Effector memory CD8-positive, alpha-beta T cell (primary cell): ENCODE measurements at regions not wholly inside any gene's neighbourhood (a gene's known extent, or its start where the extent isn't known, plus 50 kb on each side); places are given as distances from the start of the nearest gene placed in this dataset.
"Not testable (repeated sequence)": the region's sequence is repeated elsewhere in the genome, so short reads cannot be mapped to it uniquely, and the experiment has no call there.

Source experiments
- ATAC-seq: fragments of 150-1000 bp; cut with Tn5 transposase; replicated peaks from 2 replicates; pipeline ENCODE4 v1.10.0; 2021; ENCODE audit warnings: mild to moderate bottlenecking, moderate library complexity
- DNase-seq, 3 experiments: peaks; one replicate each; pipeline ENCODE4 v3.0.0; 2021
- H3K27ac Mint-ChIP-seq, 2 donors: one replicate each; pipeline ENCODE4 v1.8.0; 2022; ENCODE audit warnings: mild to moderate bottlenecking in 2 of 2, mixed read lengths in 2 of 2, moderate library complexity in 2 of 2
- H3K27me3 Mint-ChIP-seq, 2 donors: one replicate each; pipeline ENCODE4 v1.8.0; 2022; ENCODE audit warnings: mixed read lengths in 2 of 2
- H3K36me3 Mint-ChIP-seq: one replicate; pipeline ENCODE4 v1.8.0; 2022; ENCODE audit warnings: mild to moderate bottlenecking, moderate library complexity, mixed read lengths; ENCODE audit not compliant: insufficient read depth
- H3K4me1 Mint-ChIP-seq, 2 donors: one replicate each; pipeline ENCODE4 v1.8.0; 2022; ENCODE audit warnings: low read depth in 2 of 2, mixed read lengths in 2 of 2
- H3K4me3 Mint-ChIP-seq, 2 donors: one replicate each; pipeline ENCODE4 v1.8.0; 2022; ENCODE audit warnings: mild to moderate bottlenecking in 2 of 2, mixed read lengths in 2 of 2, moderate library complexity in 2 of 2
- H3K9me3 Mint-ChIP-seq, 2 donors: one replicate each; pipeline ENCODE4 v1.8.0; 2022; ENCODE audit warnings: mixed read lengths in 2 of 2

- Mint-ChIP-seq H3K36me3 (no peaks in the 10 kb centered on the region), H3K4me3 (no peak overlapping the region), H3K27ac (no peak overlapping the region), H3K4me1 (no peaks in the 10 kb centered on the region), H3K9me3 (peaks cover 4 to 20% of the 10 kb centered on the region in 2 donors), H3K27me3 (no peaks in the 10 kb centered on the region)
- DNase-seq = no peak
- no peak for ATAC-seq
These were observed 120.6 kb downstream of the SLITRK1 start for GRCh38 chr13:83761631-83762030.

- not testable (repeated sequence) for ATAC-seq, H3K27ac Mint-ChIP-seq, H3K36me3 Mint-ChIP-seq, H3K4me3 Mint-ChIP-seq, DNase-seq, H3K27me3 Mint-ChIP-seq, H3K4me1 Mint-ChIP-seq
- peaks cover 8 to 33% of the 10 kb centered on the region in 2 donors for H3K9me3 Mint-ChIP-seq
These were observed 127.1 kb downstream of the SLITRK1 start for GRCh38 chr13:83755210-83755609.

GRCh38 chr13:83753912-83754624, 128.2 kb downstream of the SLITRK1 start:
- H3K9me3 Mint-ChIP-seq = peaks cover 6 to 22% of the 10 kb centered on the region in 2 donors
- DNase-seq (no peak), ATAC-seq (no peak)
- no peaks in the 10 kb centered on the region for H3K36me3 Mint-ChIP-seq
- no peak overlapping the region for H3K27ac Mint-ChIP-seq
- no peaks in the 10 kb centered on the region for H3K4me1 Mint-ChIP-seq
- H3K4me3 Mint-ChIP-seq = no peak overlapping the region
- H3K27me3 Mint-ChIP-seq = no peaks in the 10 kb centered on the region

- no peaks in the 10 kb centered on the region for H3K4me1 Mint-ChIP-seq
- no peak overlapping the region for H3K4me3 Mint-ChIP-seq
- DNase-seq = no peak
- H3K27me3 Mint-ChIP-seq = no peaks in the 10 kb centered on the region
- no peaks in the 10 kb centered on the region for H3K36me3 Mint-ChIP-seq
- H3K9me3 Mint-ChIP-seq = peaks cover 9 to 18% of the 10 kb centered on the region in 2 donors
- H3K27ac Mint-ChIP-seq = no peak overlapping the region
- ATAC-seq = no peak
These were observed 130.1 kb downstream of the SLITRK1 start for GRCh38 chr13:83752141-83752540.

GRCh38 chr13:83740622-83741021, 141.7 kb downstream of the SLITRK1 start:
- Mint-ChIP-seq H3K9me3 (peaks cover 0 to 2% of the 10 kb centered on the region in 2 donors), H3K4me3 (no peak overlapping the region), H3K36me3 (no peaks in the 10 kb centered on the region), H3K27me3 (no peaks in the 10 kb centered on the region), H3K4me1 (no peaks in the 10 kb centered on the region), H3K27ac (no peak overlapping the region)
- no peak for DNase-seq
- ATAC-seq = no peak

GRCh38 chr13:83738407-83738806, 143.9 kb downstream of the SLITRK1 start:
- no peaks in the 10 kb centered on the region for H3K36me3 Mint-ChIP-seq
- no peak for ATAC-seq

GRCh38 chr13:83733293-83733692, 149.0 kb downstream of the SLITRK1 start:
- peaks cover 0 to 1% of the 10 kb centered on the region in 2 donors for H3K9me3 Mint-ChIP-seq
- H3K36me3 Mint-ChIP-seq = no peaks in the 10 kb centered on the region
- no peak overlapping the region for H3K4me3 Mint-ChIP-seq
- H3K4me1 Mint-ChIP-seq = no peaks in the 10 kb centered on the region
- H3K27me3 Mint-ChIP-seq = no peaks in the 10 kb centered on the region
- H3K27ac Mint-ChIP-seq = no peak overlapping the region
- DNase-seq = no peak
- ATAC-seq = no peak

More at GRCh38 chr13:83738407-83738806, 143.9 kb downstream of the SLITRK1 start:
- DNase-seq = no peak
- H3K27ac Mint-ChIP-seq = no peak overlapping the region
- H3K9me3 Mint-ChIP-seq = peaks cover 0 to 2% of the 10 kb centered on the region in 2 donors
- H3K4me3 Mint-ChIP-seq = no peak overlapping the region
- H3K4me1 Mint-ChIP-seq = no peaks in the 10 kb centered on the region
- no peaks in the 10 kb centered on the region for H3K27me3 Mint-ChIP-seq

- H3K36me3 Mint-ChIP-seq = no peaks in the 10 kb centered on the region
These were observed 149.5 kb downstream of the SLITRK1 start for GRCh38 chr13:83732755-83733154.

GRCh38 chr13:83731113-83731512, 151.2 kb downstream of the SLITRK1 start:
- Mint-ChIP-seq H3K4me1 (no peaks in the 10 kb centered on the region), H3K4me3 (no peak overlapping the region), H3K27me3 (no peaks in the 10 kb centered on the region), H3K36me3 (no peaks in the 10 kb centered on the region), H3K27ac (no peak overlapping the region), H3K9me3 (peaks cover 0 to 1% of the 10 kb centered on the region in 2 donors)
- no peak for DNase-seq
- ATAC-seq = no peak

More at GRCh38 chr13:83732755-83733154, 149.5 kb downstream of the SLITRK1 start:
- peaks cover 0 to 1% of the 10 kb centered on the region in 2 donors for H3K9me3 Mint-ChIP-seq
- no peaks in the 10 kb centered on the region for H3K27me3 Mint-ChIP-seq
- H3K4me1 Mint-ChIP-seq = no peaks in the 10 kb centered on the region
- H3K27ac Mint-ChIP-seq = no peak overlapping the region
- no peak overlapping the region for H3K4me3 Mint-ChIP-seq
- ATAC-seq (no peak), DNase-seq (no peak)

GRCh38 chr13:83730674-83731073, 151.6 kb downstream of the SLITRK1 start:
- DNase-seq = no peak
- Mint-ChIP-seq H3K27ac (no peak overlapping the region), H3K36me3 (no peaks in the 10 kb centered on the region), H3K27me3 (no peaks in the 10 kb centered on the region), H3K4me1 (no peaks in the 10 kb centered on the region), H3K9me3 (peaks cover 0 to 1% of the 10 kb centered on the region in 2 donors), H3K4me3 (no peak overlapping the region)
- ATAC-seq = no peak

GRCh38 chr13:83722443-83722842, 159.8 kb downstream of the SLITRK1 start:
- Mint-ChIP-seq H3K36me3 (no peaks in the 10 kb centered on the region), H3K4me1 (no peaks in the 10 kb centered on the region), H3K4me3 (no peak overlapping the region), H3K27ac (no peak overlapping the region), H3K27me3 (no peaks in the 10 kb centered on the region), H3K9me3 (no peaks in the 10 kb centered on the region)
- DNase-seq = no peak
- no peak for ATAC-seq

- DNase-seq = no peak
- no peaks in the 10 kb centered on the region for H3K36me3 Mint-ChIP-seq
- ATAC-seq = no peak
- no peak overlapping the region for H3K27ac Mint-ChIP-seq
- no peaks in the 10 kb centered on the region for H3K4me1 Mint-ChIP-seq
- H3K9me3 Mint-ChIP-seq = no peaks in the 10 kb centered on the region
- no peaks in the 10 kb centered on the region for H3K27me3 Mint-ChIP-seq
- H3K4me3 Mint-ChIP-seq = no peak overlapping the region
These were observed 166.2 kb downstream of the SLITRK1 start for GRCh38 chr13:83716121-83716520.

GRCh38 chr13:83714236-83714635, 168.0 kb downstream of the SLITRK1 start:
- Mint-ChIP-seq H3K27me3 (no peaks in the 10 kb centered on the region), H3K4me3 (no peak overlapping the region), H3K9me3 (no peaks in the 10 kb centered on the region), H3K4me1 (no peaks in the 10 kb centered on the region), H3K27ac (no peak overlapping the region), H3K36me3 (peaks cover 2% of the 10 kb centered on the region)
- no peak for DNase-seq
- ATAC-seq = no peak

GRCh38 chr13:83710133-83710515, 172.2 kb downstream of the SLITRK1 start:
- DNase-seq (no peak), ATAC-seq (no peak)
- H3K9me3 Mint-ChIP-seq = no peaks in the 10 kb centered on the region
- H3K4me1 Mint-ChIP-seq = no peaks in the 10 kb centered on the region
- no peak overlapping the region for H3K27ac Mint-ChIP-seq
- H3K36me3 Mint-ChIP-seq = peaks cover 2% of the 10 kb centered on the region
- H3K27me3 Mint-ChIP-seq = no peaks in the 10 kb centered on the region
- no peak overlapping the region for H3K4me3 Mint-ChIP-seq
